GM19452 (cell line): ENCODE measurements at regions not wholly inside any gene's neighbourhood (a gene's known extent, or its start where the extent isn't known, plus 50 kb on each side); places are given as distances from the start of the nearest gene placed in this dataset.
"Not testable (repeated sequence)": the region's sequence is repeated elsewhere in the genome, so short reads cannot be mapped to it uniquely, and the experiment has no call there.

ENCODE experiments used
- ATAC-seq: cut with Tn5 transposase; IDR thresholded peaks from one replicate; pipeline ENCODE4 v1.9.1; 2021; ENCODE audit not compliant: unreplicated experiment

GRCh38 chr10:65660006-65660405 is 1265.8 kb upstream of the LRRTM3 start:
- ATAC-seq, result no peak

- ATAC-seq, result no peak
Measured at GRCh38 chr10:65670087-65670486, 1255.7 kb upstream of the LRRTM3 start.

- ATAC-seq, result not testable (repeated sequence)
Measured at GRCh38 chr10:65670596-65670995, 1255.2 kb upstream of the LRRTM3 start.

- no peak for ATAC-seq
Measured at GRCh38 chr10:65675236-65675635, 1250.6 kb upstream of the LRRTM3 start.

- no peak for ATAC-seq
Measured at GRCh38 chr10:65684896-65685295, 1240.9 kb upstream of the LRRTM3 start.

GRCh38 chr10:65701168-65701776 is 1224.6 kb upstream of the LRRTM3 start:
- no peak for ATAC-seq

GRCh38 chr10:65708057-65708456 is 1217.8 kb upstream of the LRRTM3 start:
- no peak for ATAC-seq

GRCh38 chr10:65710306-65710705 is 1215.5 kb upstream of the LRRTM3 start:
- ATAC-seq, result no peak

GRCh38 chr10:65719790-65720189 is 1206.0 kb upstream of the LRRTM3 start:
- no peak for ATAC-seq

GRCh38 chr10:65720901-65721300 is 1204.9 kb upstream of the LRRTM3 start:
- no peak for ATAC-seq

- no peak for ATAC-seq
Measured at GRCh38 chr10:65723525-65723924, 1202.3 kb upstream of the LRRTM3 start.

- ATAC-seq, result no peak
Measured at GRCh38 chr10:65735382-65735781, 1190.5 kb upstream of the LRRTM3 start.

GRCh38 chr10:65742906-65743305 is 1182.9 kb upstream of the LRRTM3 start:
- ATAC-seq, result no peak

- ATAC-seq, result no peak
Measured at GRCh38 chr10:65751218-65751617, 1174.6 kb upstream of the LRRTM3 start.

- ATAC-seq, result no peak
Measured at GRCh38 chr10:65751896-65752295, 1173.9 kb upstream of the LRRTM3 start.

- no peak for ATAC-seq
Measured at GRCh38 chr10:65753532-65753931, 1172.3 kb upstream of the LRRTM3 start.

- ATAC-seq, result no peak
Measured at GRCh38 chr10:65754112-65754511, 1171.7 kb upstream of the LRRTM3 start.

- no peak for ATAC-seq
Measured at GRCh38 chr10:65762311-65762710, 1163.5 kb upstream of the LRRTM3 start.

- no peak for ATAC-seq
Measured at GRCh38 chr10:65765006-65765541, 1160.8 kb upstream of the LRRTM3 start.

GRCh38 chr10:65769828-65770227 is 1156.0 kb upstream of the LRRTM3 start:
- no peak for ATAC-seq

GRCh38 chr10:65778753-65779152 is 1147.1 kb upstream of the LRRTM3 start:
- ATAC-seq, result no peak

- no peak for ATAC-seq
Measured at GRCh38 chr10:65779985-65780384, 1145.9 kb upstream of the LRRTM3 start.

- ATAC-seq, result no peak
Measured at GRCh38 chr10:65786279-65786678, 1139.6 kb upstream of the LRRTM3 start.
